HG02840 (cell line): ENCODE measurements at regions not wholly inside any gene's neighbourhood (a gene's known extent, or its start where the extent isn't known, plus 50 kb on each side); places are given as distances from the start of the nearest gene placed in this dataset.
"Not testable (repeated sequence)": the region's sequence is repeated elsewhere in the genome, so short reads cannot be mapped to it uniquely, and the experiment has no call there.

Source experiments
- ATAC-seq: cut with Tn5 transposase; IDR thresholded peaks from one replicate; pipeline ENCODE4 v1.9.1; 2021; ENCODE audit warnings: mild to moderate bottlenecking, moderate library complexity, moderate number of reproducible peaks; ENCODE audit not compliant: unreplicated experiment, low FRiP score

DNA sequence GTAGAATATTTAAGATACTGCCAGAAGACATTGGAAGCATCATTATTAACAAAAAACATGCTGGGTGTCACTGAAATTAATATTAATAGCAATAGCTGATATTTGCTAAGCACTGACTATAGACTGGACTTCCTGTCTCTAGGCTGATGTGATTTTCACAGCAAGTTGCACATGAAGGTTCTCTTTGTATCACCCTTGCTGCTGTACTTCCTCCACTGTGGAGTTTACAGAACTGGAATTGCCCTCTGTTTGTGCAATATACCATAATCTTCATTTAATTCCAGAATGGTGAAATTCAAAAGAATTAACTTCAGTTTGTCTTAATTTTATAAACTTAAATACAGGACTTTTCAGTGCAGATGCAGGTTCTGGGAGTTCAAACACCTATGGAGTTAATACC is 585.1 kb downstream of the RNF144A start:
- ATAC-seq = no peak

DNA sequence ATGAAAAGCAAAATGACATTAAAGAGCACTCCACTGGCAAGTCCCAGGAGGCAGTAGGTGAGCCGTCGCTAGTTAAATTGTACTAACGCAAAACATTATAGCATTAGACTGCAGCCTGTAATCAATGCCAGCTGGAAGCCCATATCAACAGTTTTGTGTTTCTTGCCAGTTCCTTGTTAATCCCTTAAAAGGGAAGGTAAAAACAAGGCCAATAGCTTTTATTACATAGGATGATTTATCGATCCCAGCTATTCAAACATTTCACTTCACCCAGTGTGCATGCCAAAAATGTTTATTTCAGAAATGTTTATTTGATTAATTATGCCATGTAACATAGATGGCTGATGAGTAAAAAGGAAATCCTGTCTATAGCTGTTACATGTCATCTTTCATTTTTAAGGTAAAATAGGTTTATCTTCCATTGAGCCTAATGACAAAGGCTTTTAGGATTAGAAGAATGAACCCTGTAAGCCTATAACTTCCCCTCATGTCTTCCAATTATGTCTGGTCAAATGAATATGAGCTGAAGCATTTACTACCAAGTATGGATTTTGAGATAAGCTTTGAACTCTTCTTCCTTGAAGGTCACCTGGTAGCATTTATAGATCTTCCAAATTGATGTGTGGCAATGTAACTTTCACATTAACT is 591.2 kb downstream of the RNF144A start:
- ATAC-seq = no peak

GRCh38 chr2:7510353-7510752 is 593.1 kb downstream of the RNF144A start:
- no peak for ATAC-seq

GRCh38 chr2:7513834-7514233 is 596.6 kb downstream of the RNF144A start:
- ATAC-seq = no peak

- ATAC-seq = no peak
These were observed 598.1 kb downstream of the RNF144A start for GRCh38 chr2:7515327-7515726.

DNA sequence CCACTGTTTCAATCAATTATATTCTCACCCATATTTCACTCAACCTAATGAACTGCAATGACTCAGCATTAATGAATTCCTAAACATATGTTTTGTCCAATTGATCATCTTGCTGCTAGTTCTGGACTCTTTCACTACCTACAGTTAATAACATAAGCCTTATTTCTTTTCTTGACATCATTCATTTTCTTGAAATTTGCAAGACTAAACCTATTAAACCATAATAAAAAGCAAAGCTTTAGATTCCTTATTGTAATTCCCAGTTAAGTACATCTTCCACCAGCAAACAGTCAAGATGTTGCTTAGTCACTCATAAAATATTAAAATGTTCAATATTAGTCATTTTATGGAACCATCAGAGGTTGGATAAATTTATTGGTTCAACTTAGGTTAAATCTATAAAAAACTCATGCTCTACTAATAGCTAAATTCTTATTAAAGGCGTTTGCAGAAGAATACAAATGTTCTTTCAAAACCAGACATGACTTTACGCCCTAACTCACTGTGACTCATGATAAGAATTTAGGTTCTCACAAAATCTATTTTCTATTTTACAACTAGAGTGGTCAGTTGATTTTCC is 599.4 kb downstream of the RNF144A start:
- no peak for ATAC-seq

GRCh38 chr2:7517088-7517487 is 599.9 kb downstream of the RNF144A start:
- ATAC-seq = no peak

GRCh38 chr2:7517851-7518250 is 600.6 kb downstream of the RNF144A start:
- ATAC-seq = no peak

DNA sequence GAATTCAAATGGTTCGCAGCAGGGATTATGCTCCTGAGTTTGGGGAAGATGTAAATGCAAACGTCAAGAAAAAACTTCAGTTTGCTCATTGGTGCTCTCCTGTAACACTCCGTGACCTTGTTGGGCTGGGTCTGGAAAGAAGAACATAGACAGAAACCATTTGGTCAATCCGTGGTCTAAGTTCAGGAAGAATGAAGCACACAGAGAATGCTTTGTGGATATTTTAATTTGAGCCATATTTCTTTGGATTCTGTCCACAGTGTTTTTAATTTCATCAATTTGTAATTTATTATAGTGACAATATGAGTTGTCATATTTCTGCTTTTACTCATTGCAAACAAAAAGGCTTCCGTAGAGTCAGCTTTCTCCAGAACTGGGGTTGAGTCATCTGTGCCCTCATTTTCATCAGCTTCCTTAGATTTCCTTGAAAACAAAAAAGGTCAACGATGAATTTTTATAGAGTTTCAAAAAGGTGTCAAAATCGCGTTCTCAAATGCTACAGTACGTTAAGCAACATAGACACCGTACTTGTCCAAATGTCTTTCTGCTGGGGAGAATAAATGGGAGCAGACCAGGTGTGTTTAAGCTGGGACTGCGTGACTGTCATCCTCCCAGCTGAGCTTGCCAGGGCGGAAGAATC is 606.4 kb downstream of the RNF144A start:
- ATAC-seq = no peak

DNA sequence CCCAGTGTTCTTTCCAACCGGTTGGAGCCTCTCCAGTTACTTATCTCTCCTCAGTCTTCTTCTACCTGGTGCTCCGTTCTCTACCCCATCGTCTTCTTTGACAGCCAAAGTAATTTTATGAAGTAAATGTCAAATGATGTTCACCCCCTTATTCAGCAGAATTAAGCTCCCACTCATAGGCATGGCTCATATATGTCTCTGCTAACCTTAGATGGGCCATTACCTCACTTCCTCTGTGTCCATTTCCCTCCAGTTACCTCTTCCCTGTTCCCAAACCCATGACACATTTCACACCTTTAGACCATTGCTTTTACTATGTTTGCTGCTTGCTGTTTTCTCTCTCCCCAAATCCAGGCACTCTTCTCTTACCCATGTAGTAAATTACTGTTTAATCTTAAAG is 607.0 kb downstream of the RNF144A start:
- no peak for ATAC-seq

DNA sequence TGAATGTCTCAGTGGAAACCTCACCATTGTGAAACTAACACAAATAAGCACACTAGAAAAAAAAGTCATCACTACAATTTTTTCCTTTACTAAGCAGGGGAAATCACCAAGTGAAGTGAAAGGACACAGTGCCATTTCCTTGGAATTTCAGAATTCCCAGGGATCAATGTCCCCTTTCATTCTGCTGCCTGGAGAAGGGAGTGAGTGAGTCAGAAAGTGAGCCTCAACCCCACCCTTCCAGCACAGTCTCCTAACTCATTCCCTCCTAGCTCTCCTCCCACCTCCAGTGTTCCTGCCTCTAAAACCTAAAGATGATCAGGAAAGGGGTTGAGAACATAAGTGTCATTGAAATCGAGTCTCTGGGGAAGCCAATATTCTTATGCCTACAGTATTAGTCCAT is 608.5 kb downstream of the RNF144A start:
- ATAC-seq = no peak

DNA sequence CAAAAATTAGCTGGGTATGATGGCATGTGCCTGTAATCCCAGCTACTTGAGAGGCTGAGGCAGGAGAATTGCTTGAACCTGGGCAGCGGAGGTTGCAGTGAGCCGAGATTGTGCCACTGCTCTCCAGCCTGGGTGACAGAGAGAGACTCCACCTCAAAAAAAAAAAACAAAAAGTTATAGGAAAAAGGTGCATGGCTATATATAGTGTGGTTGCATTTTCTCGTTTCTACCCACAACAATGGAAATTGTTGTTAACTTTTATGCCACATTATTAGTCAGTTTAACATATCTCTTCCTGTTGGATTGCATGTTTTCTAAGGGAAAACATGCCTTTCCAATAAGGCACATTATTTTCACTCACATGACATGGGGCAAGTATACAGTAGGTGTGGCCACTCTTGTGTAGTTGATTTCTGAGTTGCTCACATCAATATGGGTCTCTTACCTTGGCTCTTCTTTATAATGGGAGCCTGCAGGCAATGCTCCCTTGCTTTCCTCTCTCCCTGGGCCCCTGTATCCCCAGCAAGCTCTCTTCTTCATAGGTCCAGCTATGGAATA is 610.0 kb downstream of the RNF144A start:
- no peak for ATAC-seq

DNA sequence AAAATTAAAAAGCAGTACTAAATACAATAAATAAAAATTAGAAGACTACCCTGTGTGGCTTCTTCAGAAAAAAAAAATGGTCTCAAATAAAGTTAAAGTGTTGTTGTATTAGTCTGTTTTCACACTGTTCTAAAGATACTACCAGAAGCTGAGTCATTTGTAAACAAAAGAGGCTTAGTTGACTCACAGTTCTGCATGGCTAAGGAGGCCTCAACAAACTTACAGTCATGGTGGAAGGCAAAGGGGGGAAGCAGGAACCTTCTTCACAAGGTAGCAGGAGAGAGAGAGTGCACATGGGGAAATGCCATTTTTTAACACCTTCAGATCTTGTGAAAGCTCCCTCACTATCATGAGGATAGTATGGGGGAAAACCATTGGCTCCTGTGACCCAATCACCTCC is 612.8 kb downstream of the RNF144A start:
- ATAC-seq = no peak

DNA sequence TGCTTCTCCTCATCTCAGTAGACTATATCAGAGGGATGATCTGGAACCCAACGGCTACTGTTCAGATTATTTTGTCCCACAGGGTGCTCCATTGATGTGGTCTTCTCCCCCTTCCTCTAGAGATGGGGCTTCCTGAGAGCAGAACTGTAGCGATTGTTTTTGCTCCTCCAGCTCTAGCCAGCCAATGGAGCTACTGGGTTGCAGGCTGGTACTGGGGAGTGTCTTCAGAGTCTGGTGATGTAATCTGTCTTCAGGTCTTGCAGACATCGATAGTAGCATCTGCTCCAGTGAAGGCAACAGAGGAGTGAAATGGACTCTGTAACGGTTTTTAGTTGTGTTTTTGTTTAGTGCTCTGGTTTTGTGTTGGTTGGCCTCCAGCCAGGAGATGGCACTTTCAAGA is 621.9 kb downstream of the RNF144A start:
- ATAC-seq = no peak

DNA sequence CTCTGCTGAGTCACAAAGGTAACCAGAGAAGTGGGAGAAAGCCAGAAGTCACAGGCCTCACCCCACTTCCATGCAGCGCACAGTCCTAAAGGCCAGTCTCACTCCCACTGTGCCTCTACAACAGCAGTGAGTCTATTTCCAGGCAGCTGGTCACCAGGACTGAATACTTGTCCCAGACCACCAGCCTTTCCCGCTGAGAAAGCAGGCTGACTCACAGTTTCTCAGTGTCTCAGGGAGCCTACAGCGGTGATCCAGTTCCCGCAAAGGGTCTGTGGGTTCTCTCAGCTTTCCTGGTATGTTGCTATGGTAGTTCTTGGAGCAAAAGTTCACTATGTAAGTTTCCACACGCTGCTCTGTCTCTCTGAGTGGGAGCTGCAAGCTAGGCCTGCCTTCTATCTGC is 622.5 kb downstream of the RNF144A start:
- no peak for ATAC-seq

- ATAC-seq = no peak
These were observed 635.8 kb downstream of the RNF144A start for GRCh38 chr2:7552825-7553570.

DNA sequence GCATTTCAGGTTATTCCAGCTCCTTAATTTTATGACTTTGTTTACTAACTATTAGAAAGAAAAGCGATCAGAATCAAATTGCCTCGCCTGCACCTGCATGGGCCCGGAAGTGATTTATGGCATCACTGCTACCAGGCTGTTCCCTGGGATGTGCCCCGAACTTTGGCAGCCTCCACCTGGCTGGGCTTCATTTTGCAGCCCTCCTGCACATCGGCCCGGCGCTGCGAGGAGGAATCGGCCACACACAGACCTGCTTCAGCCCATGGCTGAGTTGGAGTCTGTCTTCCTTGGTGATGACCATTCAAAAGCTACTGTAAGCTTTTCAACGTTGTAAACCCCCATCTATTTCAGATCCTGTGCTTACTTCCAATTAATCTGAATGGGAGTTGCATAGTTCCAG is 638.0 kb downstream of the RNF144A start:
- ATAC-seq = no peak

DNA sequence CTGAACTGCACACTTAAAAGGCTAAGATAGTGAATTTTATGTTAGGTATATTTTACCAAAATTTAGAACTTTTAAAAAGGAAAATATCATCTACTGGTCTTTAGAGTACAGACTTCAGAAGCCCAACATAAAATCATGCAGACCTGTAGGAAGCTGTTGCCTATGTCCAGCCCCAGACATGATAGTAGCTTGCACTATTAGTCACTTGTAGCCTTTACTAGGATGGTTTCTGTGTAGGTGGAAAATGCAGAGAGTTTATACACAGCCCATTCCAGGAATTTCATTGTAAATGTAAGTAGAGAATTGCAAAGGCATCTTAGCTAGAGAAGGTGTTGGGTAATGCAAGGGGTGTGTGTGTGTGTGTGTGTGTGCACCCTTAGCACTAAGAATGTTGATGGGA is 640.2 kb downstream of the RNF144A start:
- ATAC-seq = no peak

- ATAC-seq = no peak
These were observed 642.6 kb downstream of the RNF144A start for GRCh38 chr2:7559791-7560190.

DNA sequence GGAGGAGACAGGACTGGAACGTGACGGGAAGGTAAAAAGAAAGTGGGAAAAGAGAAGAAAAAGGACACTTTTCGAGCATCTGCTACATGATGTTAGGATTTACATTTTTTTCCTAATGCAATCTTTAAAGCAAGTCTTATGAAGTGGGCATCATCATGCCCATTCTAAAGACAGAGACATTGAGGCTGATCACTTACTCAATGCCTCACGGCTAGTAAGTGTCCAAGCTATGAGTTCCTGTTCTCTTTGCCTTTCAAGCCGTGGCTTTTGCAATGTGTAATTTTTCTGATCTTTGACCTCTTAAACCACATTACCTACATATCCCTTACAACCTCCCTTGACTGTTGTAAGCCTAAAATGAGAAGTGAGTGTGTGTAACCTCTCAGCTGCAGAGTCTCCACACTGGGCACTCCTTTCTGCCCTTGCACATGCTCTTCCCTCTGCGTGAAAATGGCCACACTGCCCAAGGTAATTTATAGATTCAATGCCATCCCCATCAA is 649.2 kb downstream of the RNF144A start:
- ATAC-seq = no peak

GRCh38 chr2:7567116-7567515 is 649.9 kb downstream of the RNF144A start:
- not testable (repeated sequence) for ATAC-seq
